HG03159 (cell line): ENCODE measurements at regions not wholly inside any gene's neighbourhood (a gene's known extent, or its start where the extent isn't known, plus 50 kb on each side); places are given as distances from the start of the nearest gene placed in this dataset.

ENCODE experiments used
- ATAC-seq: cut with Tn5 transposase; IDR thresholded peaks from one replicate; pipeline ENCODE4 v1.9.1; 2021; ENCODE audit warnings: mild to moderate bottlenecking, moderate library complexity; ENCODE audit not compliant: unreplicated experiment

- no peak for ATAC-seq
Observed at GRCh38 chr5:6995115-6995514, 281.9 kb downstream of the TENT4A start.

GRCh38 chr5:7000310-7000709 is 287.1 kb downstream of the TENT4A start:
- no peak for ATAC-seq

DNA sequence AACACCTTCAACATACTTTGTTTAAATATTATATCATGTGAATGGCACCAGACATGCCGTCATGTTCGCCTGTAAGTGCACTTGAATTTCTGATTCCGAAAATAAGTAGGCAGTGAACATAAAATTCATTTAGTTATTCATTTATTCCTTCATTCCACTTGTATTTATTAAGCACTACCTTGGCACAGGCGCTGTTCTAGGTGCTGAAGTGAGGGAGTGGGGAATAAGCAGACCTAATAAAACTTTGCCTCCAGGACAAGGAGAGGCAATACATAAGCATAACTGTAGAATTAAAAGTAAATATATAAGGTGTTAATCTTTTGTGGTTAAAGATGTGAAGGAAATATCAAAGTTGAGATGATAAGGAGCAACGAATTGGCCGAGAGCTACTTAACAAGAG is 297.4 kb downstream of the TENT4A start:
- no peak for ATAC-seq

- no peak for ATAC-seq
Observed at GRCh38 chr5:7012057-7012456, 298.8 kb downstream of the TENT4A start.

GRCh38 chr5:7014611-7015010 is 301.4 kb downstream of the TENT4A start:
- ATAC-seq: no peak

DNA sequence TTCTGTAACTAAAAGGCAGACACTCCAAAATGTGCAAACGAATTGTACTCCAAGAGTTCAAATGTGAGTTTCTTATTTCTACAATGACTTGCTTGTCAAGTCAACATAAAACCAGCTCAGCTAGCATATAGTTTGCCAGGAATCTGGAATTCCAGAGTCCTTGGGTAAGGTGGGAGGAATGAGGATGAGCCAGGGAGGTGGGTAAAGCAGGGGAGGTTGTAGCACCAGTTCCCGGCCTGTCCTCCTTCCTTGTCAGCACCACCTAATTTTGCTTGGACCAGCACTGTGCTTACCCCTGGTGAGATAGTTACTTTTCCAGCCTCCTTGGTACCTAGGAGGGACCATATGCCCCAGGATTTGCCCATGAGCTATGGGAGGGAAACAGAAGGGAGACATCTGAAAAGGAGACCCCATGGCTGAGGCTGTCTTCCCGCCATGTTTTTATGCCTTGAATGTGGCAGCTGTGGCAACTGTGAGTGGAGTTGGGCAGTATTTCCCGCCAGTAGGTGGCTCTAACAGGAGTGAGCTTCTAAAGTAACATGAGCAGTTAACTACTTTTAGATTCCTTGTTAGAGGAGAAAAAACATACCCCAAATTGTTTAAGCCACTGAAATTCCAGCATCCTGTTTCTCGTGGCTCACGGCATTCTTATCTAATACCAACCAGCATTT is 302.5 kb downstream of the TENT4A start:
- ATAC-seq: no peak

DNA sequence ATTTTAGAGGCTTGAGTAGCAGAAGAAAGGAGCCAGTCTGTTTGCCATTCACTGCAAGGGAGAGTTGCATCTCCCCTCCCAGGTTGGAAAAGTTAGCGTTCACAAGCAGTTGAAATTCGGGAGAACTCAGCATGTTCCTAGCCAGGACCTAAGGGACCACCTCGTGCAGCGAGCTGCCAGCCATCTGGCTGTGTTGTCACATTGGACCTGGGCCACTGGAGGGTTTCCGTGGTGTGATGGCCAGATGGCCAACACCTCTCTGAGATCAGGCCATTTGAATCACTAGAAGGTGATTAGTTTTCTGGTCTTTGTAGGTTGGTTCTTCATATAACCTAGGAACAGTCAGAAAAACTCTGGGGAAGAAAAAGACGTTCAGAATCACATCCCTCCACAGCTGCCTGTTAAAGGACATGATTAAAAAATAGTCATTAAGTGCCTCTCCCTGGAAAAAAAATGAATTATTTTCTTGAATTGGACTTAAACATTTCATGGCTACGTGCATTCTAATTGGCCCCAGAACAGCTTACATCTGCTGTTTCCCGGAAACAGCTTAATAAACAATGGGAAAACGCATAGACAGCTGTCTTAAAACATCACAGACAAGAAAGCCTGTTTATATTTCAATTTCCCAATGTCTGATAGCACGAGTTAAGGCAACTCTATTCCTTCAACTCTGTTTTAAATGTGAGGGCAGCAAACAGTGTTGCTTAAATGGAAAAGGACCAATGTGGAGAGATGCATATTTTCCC is 303.9 kb downstream of the TENT4A start:
- ATAC-seq: no peak

DNA sequence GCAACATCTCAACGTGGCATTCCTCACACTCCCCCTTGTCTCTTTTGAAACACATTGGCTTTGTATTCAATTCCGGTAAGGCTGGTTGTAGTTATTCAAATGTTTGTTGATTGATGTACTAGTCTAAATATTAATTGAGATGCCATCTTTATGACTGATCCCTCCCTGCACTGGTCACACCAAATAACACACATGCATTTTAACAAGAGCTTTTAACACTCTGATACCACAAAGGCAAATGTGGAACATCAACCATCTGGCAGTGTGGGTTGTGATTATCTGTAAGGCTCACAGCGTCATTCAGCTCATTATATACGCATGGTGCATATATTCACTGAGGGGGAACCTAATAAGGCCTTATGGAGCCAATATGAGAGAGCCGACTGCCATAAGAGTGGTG is 305.0 kb downstream of the TENT4A start:
- no peak for ATAC-seq

GRCh38 chr5:7018601-7019000 is 305.4 kb downstream of the TENT4A start:
- ATAC-seq: no peak

- no peak for ATAC-seq
Observed at GRCh38 chr5:7036192-7036835, 323.1 kb downstream of the TENT4A start.

DNA sequence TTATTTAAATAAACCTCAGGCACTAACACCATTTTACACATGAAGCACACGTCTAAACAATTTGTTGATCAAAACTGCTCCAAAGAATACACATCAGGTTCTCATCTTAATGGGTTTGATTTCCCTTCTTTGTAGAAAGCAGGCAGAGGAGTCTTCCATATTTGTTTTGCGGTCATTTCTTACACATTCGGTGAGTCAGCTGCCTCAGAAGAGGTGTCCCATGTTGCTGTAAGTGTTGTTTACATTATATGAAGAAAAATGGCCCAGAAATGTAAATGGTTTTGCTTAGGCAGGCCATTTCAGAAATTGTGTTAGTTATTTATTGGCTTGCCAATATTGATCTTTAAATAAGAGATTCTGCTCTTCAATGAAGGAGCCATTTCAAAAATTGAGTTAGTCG is 325.8 kb downstream of the TENT4A start:
- no peak for ATAC-seq

GRCh38 chr5:7040111-7040510 is 326.9 kb downstream of the TENT4A start:
- no peak for ATAC-seq

DNA sequence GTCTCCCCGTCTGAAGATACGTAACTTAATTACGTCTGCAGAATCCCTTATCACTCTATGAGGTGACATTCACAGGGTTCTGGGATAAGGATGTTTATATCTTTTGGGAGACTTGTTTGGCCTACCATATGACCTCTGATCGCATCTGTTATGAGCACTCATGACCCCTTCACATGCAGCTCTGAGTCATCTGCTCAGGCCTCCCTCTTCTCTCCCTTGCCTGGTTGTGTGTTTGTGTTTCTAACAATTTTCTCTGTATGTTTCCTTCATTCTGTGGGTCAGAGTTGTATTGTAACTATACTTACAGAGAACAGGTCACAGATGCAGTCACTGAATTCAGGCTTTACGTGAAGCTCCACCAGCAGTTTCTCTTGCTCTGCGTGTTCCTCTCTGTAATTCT is 330.6 kb downstream of the TENT4A start:
- no peak for ATAC-seq

DNA sequence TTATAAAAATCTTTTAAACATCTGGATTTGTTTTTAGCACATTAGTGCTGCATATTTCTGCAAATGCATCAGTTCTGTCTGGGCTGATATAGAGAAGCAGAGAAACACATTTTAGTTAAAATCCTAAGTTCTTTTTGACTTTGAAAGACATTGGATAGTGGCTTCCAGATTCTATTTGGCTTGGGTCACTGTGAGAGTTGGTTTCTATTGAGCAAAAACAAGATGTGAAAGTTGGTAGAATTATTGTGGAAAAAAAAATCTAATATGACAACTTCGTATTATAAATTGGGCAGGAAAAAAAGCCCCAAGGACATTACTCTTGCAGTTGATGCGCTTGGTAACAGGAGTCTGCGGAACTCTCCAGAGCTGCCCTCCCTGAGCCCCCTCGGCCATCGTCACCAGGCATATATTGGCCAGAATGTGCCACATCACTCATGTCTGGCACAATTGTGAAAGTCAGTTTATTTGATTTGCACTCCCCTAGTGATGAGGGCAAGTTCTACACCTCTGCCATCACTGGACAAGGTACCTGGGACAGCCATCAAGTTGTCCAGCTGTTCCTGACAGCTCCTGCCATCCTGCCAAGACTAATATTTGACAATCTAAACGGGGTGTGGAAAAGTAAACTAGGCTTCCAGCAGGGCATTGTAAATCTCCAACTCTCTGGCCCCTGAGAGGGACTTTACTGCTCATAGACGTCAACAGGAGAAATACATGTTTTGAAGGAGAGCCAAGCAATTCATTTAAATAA is 334.5 kb downstream of the TENT4A start:
- no peak for ATAC-seq

DNA sequence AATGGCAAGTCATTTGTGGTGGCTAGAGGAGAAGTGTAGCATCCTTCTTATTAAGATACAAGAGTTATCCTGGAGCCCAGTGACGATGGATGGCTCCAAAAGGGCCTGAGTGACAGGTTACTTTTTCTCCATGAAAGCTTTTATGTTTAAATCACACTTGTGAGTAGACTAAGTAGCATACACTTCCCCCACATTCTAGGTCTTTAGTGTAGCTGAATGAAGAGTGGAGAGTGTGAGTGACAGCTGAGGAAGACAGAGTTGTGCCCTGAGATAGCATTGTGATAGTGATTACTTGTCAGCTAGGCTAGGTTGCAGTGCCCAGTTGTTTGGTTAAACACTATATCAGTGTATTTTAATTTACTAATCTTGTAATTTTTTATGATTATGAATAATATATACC is 337.8 kb downstream of the TENT4A start:
- ATAC-seq: no peak

DNA sequence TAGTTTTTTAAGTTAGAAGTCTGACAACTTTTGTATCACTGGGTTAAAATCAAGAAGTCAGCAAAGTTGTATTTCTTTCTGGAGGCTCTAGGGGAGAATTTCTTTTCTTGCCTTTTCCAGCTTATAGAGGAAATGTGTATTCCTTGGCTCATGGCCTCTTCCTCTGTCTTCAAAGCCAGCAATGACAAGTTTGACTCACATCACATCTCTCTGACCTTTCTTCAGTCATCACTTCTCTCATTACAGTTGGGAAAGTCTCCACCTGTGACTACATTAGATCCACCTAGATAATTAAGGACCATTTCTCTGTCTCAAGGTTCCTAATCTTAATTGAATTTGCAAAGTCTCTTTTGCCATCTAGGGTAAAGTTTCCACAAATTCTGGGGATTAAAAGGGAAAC is 339.9 kb downstream of the TENT4A start:
- no peak for ATAC-seq

DNA sequence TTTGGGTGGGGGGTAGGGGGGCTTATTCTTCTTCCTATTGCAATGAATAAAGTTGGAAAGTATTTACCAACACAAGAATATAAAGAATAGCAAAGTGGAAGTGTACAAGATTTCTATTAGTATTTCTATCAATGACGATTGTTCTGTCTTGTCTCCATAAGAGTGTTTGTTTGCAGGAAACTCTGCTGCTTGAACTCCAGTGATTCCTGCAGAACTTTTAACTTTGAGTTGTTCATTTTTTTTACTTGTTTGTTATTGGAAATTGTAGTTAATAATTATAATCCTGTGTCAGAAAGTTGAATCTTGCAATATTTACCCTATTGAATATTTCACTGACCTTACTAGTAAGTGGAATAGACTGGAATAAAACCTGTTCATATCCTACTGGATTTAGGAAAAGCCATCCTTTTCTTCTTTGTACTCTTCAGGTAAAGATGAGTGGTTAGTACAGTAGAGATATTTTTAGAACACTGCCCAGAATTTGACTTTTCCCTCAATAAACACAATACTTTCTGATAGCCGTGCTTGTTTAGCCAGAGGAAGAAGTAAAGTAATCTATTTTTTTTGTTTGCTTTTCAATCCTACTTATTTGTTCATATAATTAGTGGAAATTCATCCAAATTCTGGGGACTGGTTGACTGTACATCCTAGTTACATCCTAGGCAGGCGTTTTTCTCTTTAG is 340.4 kb downstream of the TENT4A start:
- no peak for ATAC-seq

- ATAC-seq: no peak
Observed at GRCh38 chr5:7066471-7067235, 329.3 kb upstream of the ADCY2 start.

DNA sequence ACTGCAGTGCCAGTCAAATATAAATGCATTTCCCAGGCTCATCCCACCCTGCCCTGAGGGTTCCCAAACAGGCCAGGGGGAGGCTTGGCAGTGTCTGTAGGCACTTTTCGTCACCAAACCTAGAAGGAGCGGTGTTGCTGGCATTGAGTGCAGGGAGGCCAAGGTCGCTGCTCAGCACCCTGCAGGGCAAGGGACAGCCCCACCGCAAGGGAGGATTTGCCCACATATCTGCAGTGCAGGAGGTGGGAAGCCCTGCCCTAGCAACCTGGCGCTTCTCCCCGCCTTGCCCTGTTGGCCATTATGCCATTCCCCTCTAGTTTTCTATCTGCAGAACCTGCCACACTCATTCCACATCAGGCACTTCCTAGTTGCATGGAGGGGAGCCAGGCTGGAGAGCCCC is 327.8 kb upstream of the ADCY2 start:
- ATAC-seq: no peak

DNA sequence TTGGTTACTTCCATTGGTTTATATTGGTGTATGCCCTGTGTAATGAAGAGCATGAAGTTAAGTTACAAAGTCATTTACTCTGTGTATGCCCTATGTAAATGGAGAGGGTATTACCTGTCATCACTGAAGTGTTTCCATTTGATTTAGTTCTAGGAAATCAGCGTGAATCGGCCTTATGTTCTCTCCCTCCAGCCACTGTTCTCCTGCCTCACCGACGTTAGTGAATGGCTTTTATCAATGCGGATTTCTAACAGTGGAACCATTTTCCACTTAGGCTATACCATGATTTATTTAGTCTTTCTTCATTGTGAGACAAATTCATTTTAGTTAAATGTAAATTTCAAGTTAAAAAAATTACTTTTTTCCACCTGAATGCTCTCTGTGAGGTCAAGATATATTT is 327.0 kb upstream of the ADCY2 start:
- no peak for ATAC-seq
